Activated CD8-positive, alpha-beta T cell treated with anti-CD3 and anti-CD28 coated beads for 36 hours (primary cell): ENCODE measurements at regions not wholly inside any gene's neighbourhood (a gene's known extent, or its start where the extent isn't known, plus 50 kb on each side); places are given as distances from the start of the nearest gene placed in this dataset.
"Not testable (repeated sequence)": the region's sequence is repeated elsewhere in the genome, so short reads cannot be mapped to it uniquely, and the experiment has no call there.

Source experiments
- ATAC-seq: fragments of 200-7000 bp; cut with Tn5 transposase; one replicate; pipeline ENCODE4 v1.10.0; 2021; ENCODE audit warnings: mild to moderate bottlenecking, moderate library complexity
- CTCF ChIA-PET: fragments of 350-600 bp; sonication (Branson Sonifier 250); formaldehyde crosslinking; loops from one replicate; lab custom pipeline; 2021; ENCODE audit warnings: antibody characterized with exemption; lab: Charles Lee
- POLR2A ChIA-PET: fragments of 350-600 bp; sonication (Branson Sonifier 250); formaldehyde crosslinking; loops from one replicate; lab custom pipeline; 2021; ENCODE audit warnings: antibody characterized with exemption; lab: Charles Lee
- DNase-seq: peaks from one replicate; pipeline ENCODE4 v3.0.0-alpha.2; 2020
- H3K27ac Mint-ChIP-seq: one replicate; pipeline ENCODE4 v1.8.0; 2021; ENCODE audit warnings: mild to moderate bottlenecking, mixed read lengths
- H3K27me3 Mint-ChIP-seq: one replicate; pipeline ENCODE4 v1.8.0; 2021; ENCODE audit warnings: mixed read lengths
- H3K36me3 Mint-ChIP-seq: one replicate; pipeline ENCODE4 v1.8.0; 2021; ENCODE audit warnings: low read depth, mixed read lengths
- H3K4me1 Mint-ChIP-seq: one replicate; pipeline ENCODE4 v1.8.0; 2021; ENCODE audit warnings: low read depth, mixed read lengths
- H3K4me3 Mint-ChIP-seq: one replicate; pipeline ENCODE4 v1.8.0; 2021; ENCODE audit warnings: mild to moderate bottlenecking, moderate library complexity, mixed read lengths
- H3K9me3 Mint-ChIP-seq: one replicate; pipeline ENCODE4 v1.8.0; 2021; ENCODE audit warnings: mixed read lengths
- CTCF ChIP-seq: fragments of 200-600 bp; IDR thresholded peaks from one replicate; pipeline ENCODE4 v1.8.0; 2022; ENCODE audit warnings: antibody characterized with exemption, mild to moderate bottlenecking
- intact Hi-C: fragments of 100-400 bp; cut with micrococcal nuclease; formaldehyde crosslinking; loops from one replicate; pipeline ENCODE4 v1.10.0; 2022

GRCh38 chr1:81738875-81739274 lies 61.9 kb upstream of the ADGRL2 start:
- Mint-ChIP-seq H3K4me3 (no peak overlapping the region), H3K36me3 (no peaks in the 10 kb centered on the region), H3K27me3 (no peaks in the 10 kb centered on the region), H3K9me3 (no peaks in the 10 kb centered on the region), H3K4me1 (no peaks in the 10 kb centered on the region), H3K27ac (no peak overlapping the region)
- ChIA-PET CTCF (no interaction called here), POLR2A (interaction anchor here (0.7 kb wide), 1 partner anchor 15 kb away, joined by 3 read pairs; no protein-coding TSS in a partner anchor)
- intact Hi-C loops, result no loop called here
- DNase-seq (no peak), ATAC-seq (no peak)
- no peak for TF ChIP-seq CTCF

- no peaks in the 10 kb centered on the region for H3K27me3 Mint-ChIP-seq
- ATAC-seq (no peak), DNase-seq (no peak)
- ChIA-PET POLR2A (no interaction called here), CTCF (no interaction called here)
- intact Hi-C loops, result no loop called here
- H3K27ac Mint-ChIP-seq, result no peak overlapping the region
- no peaks in the 10 kb centered on the region for H3K9me3 Mint-ChIP-seq
- TF ChIP-seq CTCF, result no peak
- H3K4me1 Mint-ChIP-seq, result no peaks in the 10 kb centered on the region
- H3K36me3 Mint-ChIP-seq, result no peaks in the 10 kb centered on the region
- no peak overlapping the region for H3K4me3 Mint-ChIP-seq
These were observed 67.3 kb upstream of the ADGRL2 start for GRCh38 chr1:81733480-81733879.

GRCh38 chr1:81731989-81732388 lies 68.7 kb upstream of the ADGRL2 start:
- H3K36me3 Mint-ChIP-seq, result no peaks in the 10 kb centered on the region
- POLR2A ChIA-PET, result no interaction called here
- no peak for DNase-seq

GRCh38 chr1:81730881-81731280 lies 69.9 kb upstream of the ADGRL2 start:
- no peak overlapping the region for H3K4me3 Mint-ChIP-seq
- H3K4me1 Mint-ChIP-seq, result no peaks in the 10 kb centered on the region
- no peaks in the 10 kb centered on the region for H3K9me3 Mint-ChIP-seq
- ChIA-PET POLR2A (no interaction called here), CTCF (no interaction called here)
- H3K27me3 Mint-ChIP-seq, result no peaks in the 10 kb centered on the region
- no peaks in the 10 kb centered on the region for H3K36me3 Mint-ChIP-seq
- TF ChIP-seq CTCF, result no peak
- DNase-seq (no peak), ATAC-seq (no peak)
- no peak overlapping the region for H3K27ac Mint-ChIP-seq
- intact Hi-C loops, result no loop called here

More at GRCh38 chr1:81731989-81732388, 68.7 kb upstream of the ADGRL2 start:
- no peak overlapping the region for H3K4me3 Mint-ChIP-seq
- no peaks in the 10 kb centered on the region for H3K9me3 Mint-ChIP-seq
- CTCF ChIA-PET, result no interaction called here
- intact Hi-C loops, result no loop called here
- H3K4me1 Mint-ChIP-seq, result no peaks in the 10 kb centered on the region
- no peak overlapping the region for H3K27ac Mint-ChIP-seq
- no peak for ATAC-seq
- no peaks in the 10 kb centered on the region for H3K27me3 Mint-ChIP-seq
- TF ChIP-seq CTCF, result no peak

- H3K9me3 Mint-ChIP-seq, intact Hi-C loops, H3K27me3 Mint-ChIP-seq, ATAC-seq, H3K36me3 Mint-ChIP-seq, DNase-seq, H3K4me3 Mint-ChIP-seq, H3K27ac Mint-ChIP-seq, CTCF ChIA-PET, POLR2A ChIA-PET, H3K4me1 Mint-ChIP-seq: not testable (repeated sequence)
These were observed 70.4 kb upstream of the ADGRL2 start for GRCh38 chr1:81730299-81730698.

- intact Hi-C loops, result no loop called here
- H3K27me3 Mint-ChIP-seq, result no peaks in the 10 kb centered on the region
- H3K9me3 Mint-ChIP-seq, result no peaks in the 10 kb centered on the region
- no peaks in the 10 kb centered on the region for H3K36me3 Mint-ChIP-seq
- no peaks in the 10 kb centered on the region for H3K4me1 Mint-ChIP-seq
- ATAC-seq, result no peak
- H3K27ac Mint-ChIP-seq, result no peak overlapping the region
- CTCF ChIA-PET, result no interaction called here
- DNase-seq, result no peak
- H3K4me3 Mint-ChIP-seq, result no peak overlapping the region
- POLR2A ChIA-PET, result no interaction called here
- TF ChIP-seq CTCF, result no peak
These were observed 70.9 kb upstream of the ADGRL2 start for GRCh38 chr1:81729818-81730217.
